ENCODE measurements at regions not wholly inside any gene's neighbourhood (a gene's known extent, or its start where the extent isn't known, plus 50 kb on each side); places are given as distances from the start of the nearest gene placed in this dataset.

DNA sequence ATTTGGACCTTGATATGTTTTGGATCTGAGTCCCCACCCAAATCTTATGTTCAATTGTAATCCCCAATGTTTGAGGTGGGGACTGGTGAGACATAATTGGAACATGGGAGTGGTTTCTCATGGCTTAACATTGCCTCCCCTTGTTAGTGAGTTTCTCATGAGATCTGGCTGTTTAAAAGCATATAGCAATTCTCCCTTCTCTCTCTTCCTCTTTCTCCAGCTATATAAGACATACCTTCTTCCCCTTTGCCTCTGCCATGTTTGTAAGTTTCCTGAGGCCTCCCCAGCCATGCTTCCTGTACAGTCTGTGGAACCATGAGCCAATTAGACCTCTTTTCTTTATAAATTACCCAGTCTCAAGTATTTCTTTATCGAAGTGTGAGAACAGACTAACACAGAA lies 692.4 kb downstream of the KCNT2 start:
- no peak overlapping the region for H3K4me2 ChIP-seq (ENCODE audit: low read length)
- no peaks in the 10 kb centered on the region for H3K9me2 ChIP-seq (replicated peaks; ENCODE audit: control insufficient read depth, low read length)
- H3K9me3 ChIP-seq (ENCODE audit: control insufficient read depth, insufficient read depth, low read length) = no peaks in the 10 kb centered on the region
- H3K4me1 ChIP-seq (ENCODE audit: control insufficient read depth, low read length) = no peaks in the 10 kb centered on the region
- H3K27me3 ChIP-seq (ENCODE audit: control insufficient read depth, low read length) = no peaks in the 10 kb centered on the region
- no peak for TF ChIP-seq EZH2phosphoT487 (IDR thresholded peaks at IDR 0.05; ENCODE audit: borderline replicate concordance, low read length)
- TF ChIP-seq, protein P1, sequence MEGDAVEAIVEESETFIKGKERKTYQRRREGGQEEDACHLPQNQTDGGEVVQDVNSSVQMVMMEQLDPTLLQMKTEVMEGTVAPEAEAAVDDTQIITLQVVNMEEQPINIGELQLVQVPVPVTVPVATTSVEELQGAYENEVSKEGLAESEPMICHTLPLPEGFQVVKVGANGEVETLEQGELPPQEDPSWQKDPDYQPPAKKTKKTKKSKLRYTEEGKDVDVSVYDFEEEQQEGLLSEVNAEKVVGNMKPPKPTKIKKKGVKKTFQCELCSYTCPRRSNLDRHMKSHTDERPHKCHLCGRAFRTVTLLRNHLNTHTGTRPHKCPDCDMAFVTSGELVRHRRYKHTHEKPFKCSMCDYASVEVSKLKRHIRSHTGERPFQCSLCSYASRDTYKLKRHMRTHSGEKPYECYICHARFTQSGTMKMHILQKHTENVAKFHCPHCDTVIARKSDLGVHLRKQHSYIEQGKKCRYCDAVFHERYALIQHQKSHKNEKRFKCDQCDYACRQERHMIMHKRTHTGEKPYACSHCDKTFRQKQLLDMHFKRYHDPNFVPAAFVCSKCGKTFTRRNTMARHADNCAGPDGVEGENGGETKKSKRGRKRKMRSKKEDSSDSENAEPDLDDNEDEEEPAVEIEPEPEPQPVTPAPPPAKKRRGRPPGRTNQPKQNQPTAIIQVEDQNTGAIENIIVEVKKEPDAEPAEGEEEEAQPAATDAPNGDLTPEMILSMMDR (IDR thresholded peaks at IDR 0.05; ENCODE audit: low read depth, low read length, poor library complexity, severe bottlenecking) = no peak
- H3K27ac ChIP-seq (ENCODE audit: low read depth, low read length) = no peak overlapping the region
- no peak overlapping the region for H3K4me3 ChIP-seq (ENCODE audit: low read length)
- no peaks in the 10 kb centered on the region for H3K36me3 ChIP-seq (ENCODE audit: control insufficient read depth, low read length)
- no peaks in the 10 kb centered on the region for H3F3A ChIP-seq (ENCODE audit: control insufficient read depth, insufficient read depth)
- H3K79me2 ChIP-seq (ENCODE audit: control insufficient read depth, low read length) = no peaks in the 10 kb centered on the region
- H4K20me1 ChIP-seq (ENCODE audit: control insufficient read depth, insufficient read depth, low read depth, low read length) = no peaks in the 10 kb centered on the region

DNA sequence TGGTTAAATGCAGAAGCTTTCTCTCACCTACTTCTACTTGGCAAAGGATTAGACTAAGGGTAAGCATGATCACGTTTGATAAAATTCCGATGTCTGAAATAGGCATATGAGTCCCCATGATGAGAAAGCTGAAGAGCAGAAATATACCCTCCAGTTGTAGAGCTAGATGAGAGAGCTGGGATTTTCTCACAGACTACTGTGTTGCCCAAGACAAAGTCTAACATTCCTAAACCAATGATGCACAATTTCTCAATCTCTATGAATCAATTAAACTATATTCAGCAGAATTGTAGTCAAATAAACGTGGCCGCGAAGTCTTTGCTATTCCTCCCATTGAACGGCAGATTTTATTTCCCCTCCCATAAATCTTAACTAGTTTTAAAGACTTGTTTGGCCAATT lies 699.2 kb downstream of the KCNT2 start:
- H3K36me3 ChIP-seq (ENCODE audit: control insufficient read depth, low read length) = no peaks in the 10 kb centered on the region
- H3K79me2 ChIP-seq (ENCODE audit: control insufficient read depth, low read length) = no peaks in the 10 kb centered on the region
- H4K20me1 ChIP-seq (ENCODE audit: control insufficient read depth, insufficient read depth, low read depth, low read length) = no peaks in the 10 kb centered on the region
- H3K9me2 ChIP-seq (replicated peaks; ENCODE audit: control insufficient read depth, low read length) = no peaks in the 10 kb centered on the region
- no peak overlapping the region for H3K4me3 ChIP-seq (ENCODE audit: low read length)
- no peak overlapping the region for H3K4me2 ChIP-seq (ENCODE audit: low read length)
- TF ChIP-seq, protein P1 (IDR thresholded peaks at IDR 0.05; ENCODE audit: low read depth, low read length, poor library complexity, severe bottlenecking) = no peak
- no peak for TF ChIP-seq EZH2phosphoT487 (IDR thresholded peaks at IDR 0.05; ENCODE audit: borderline replicate concordance, low read length)
- no peak overlapping the region for H3K27ac ChIP-seq (ENCODE audit: low read depth, low read length)
- no peaks in the 10 kb centered on the region for H3K4me1 ChIP-seq (ENCODE audit: control insufficient read depth, low read length)
- no peaks in the 10 kb centered on the region for H3F3A ChIP-seq (ENCODE audit: control insufficient read depth, insufficient read depth)
- no peaks in the 10 kb centered on the region for H3K27me3 ChIP-seq (ENCODE audit: control insufficient read depth, low read length)
- H3K9me3 ChIP-seq (ENCODE audit: control insufficient read depth, insufficient read depth, low read length) = no peaks in the 10 kb centered on the region

DNA sequence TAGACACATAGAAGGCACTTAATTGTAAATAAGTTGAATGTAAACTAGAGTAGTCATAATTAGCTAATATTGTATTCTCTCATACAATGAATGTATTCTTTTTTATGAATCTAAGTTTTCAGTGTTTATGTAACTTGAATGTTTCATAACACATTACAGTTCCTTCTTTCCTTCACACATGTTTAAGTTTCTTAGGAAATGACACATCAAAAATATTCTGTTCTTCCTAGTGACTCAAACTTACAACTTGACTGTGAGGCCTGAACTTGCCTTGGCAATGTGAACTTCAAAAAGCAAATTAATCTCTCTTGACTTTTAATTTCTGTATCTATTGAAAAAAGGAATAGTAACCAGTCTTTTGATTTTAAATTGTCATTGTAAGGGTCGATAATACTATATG lies 700.1 kb downstream of the KCNT2 start:
- Histone ChIP-seq H3K4me2 (ENCODE audit: low read length) (no peak overlapping the region), H3K79me2 (ENCODE audit: control insufficient read depth, low read length) (no peaks in the 10 kb centered on the region), H3K36me3 (ENCODE audit: control insufficient read depth, low read length) (no peaks in the 10 kb centered on the region), H3K27me3 (ENCODE audit: control insufficient read depth, low read length) (no peaks in the 10 kb centered on the region), H3K4me3 (ENCODE audit: low read length) (no peak overlapping the region), H3K9me2 (replicated peaks; ENCODE audit: control insufficient read depth, low read length) (no peaks in the 10 kb centered on the region), H3K27ac (ENCODE audit: low read depth, low read length) (no peak overlapping the region), H3K9me3 (ENCODE audit: control insufficient read depth, insufficient read depth, low read length) (no peaks in the 10 kb centered on the region), H4K20me1 (ENCODE audit: control insufficient read depth, insufficient read depth, low read depth, low read length) (no peaks in the 10 kb centered on the region), H3F3A (ENCODE audit: control insufficient read depth, insufficient read depth) (no peaks in the 10 kb centered on the region), H3K4me1 (ENCODE audit: control insufficient read depth, low read length) (no peaks in the 10 kb centered on the region)
- TF ChIP-seq, protein P1 (IDR thresholded peaks at IDR 0.05; ENCODE audit: low read depth, low read length, poor library complexity, severe bottlenecking) = no peak
- no peak for TF ChIP-seq EZH2phosphoT487 (IDR thresholded peaks at IDR 0.05; ENCODE audit: borderline replicate concordance, low read length)

DNA sequence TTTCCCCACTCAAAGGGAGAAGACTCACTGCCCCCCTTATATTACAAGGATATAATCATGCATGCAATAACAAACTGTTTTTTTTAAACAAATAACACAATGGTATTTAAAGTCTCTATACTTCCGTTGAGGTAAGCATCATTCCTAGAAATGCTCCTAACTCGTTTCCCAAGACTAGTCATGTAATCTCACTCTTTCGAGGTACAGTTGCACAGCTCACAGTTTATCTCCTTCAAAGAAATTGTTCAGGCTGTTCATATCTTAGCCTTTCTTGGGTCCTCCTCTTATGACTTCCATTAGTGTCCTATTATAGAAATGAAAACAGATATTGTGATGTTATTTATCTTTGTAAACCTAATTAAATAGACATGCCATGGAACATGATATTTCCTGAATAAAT lies 705.0 kb downstream of the KCNT2 start:
- H3K4me1 ChIP-seq (ENCODE audit: control insufficient read depth, low read length) = no peaks in the 10 kb centered on the region
- no peak overlapping the region for H3K4me3 ChIP-seq (ENCODE audit: low read length)
- H3K4me2 ChIP-seq (ENCODE audit: low read length) = no peak overlapping the region
- no peaks in the 10 kb centered on the region for H3K27me3 ChIP-seq (ENCODE audit: control insufficient read depth, low read length)
- no peaks in the 10 kb centered on the region for H3K9me3 ChIP-seq (ENCODE audit: control insufficient read depth, insufficient read depth, low read length)
- no peak overlapping the region for H3K27ac ChIP-seq (ENCODE audit: low read depth, low read length)
- no peaks in the 10 kb centered on the region for H4K20me1 ChIP-seq (ENCODE audit: control insufficient read depth, insufficient read depth, low read depth, low read length)
- TF ChIP-seq, protein P1 (IDR thresholded peaks at IDR 0.05; ENCODE audit: low read depth, low read length, poor library complexity, severe bottlenecking) = no peak
- no peak for TF ChIP-seq EZH2phosphoT487 (IDR thresholded peaks at IDR 0.05; ENCODE audit: borderline replicate concordance, low read length)
- no peaks in the 10 kb centered on the region for H3F3A ChIP-seq (ENCODE audit: control insufficient read depth, insufficient read depth)
- H3K9me2 ChIP-seq (replicated peaks; ENCODE audit: control insufficient read depth, low read length) = no peaks in the 10 kb centered on the region
- no peaks in the 10 kb centered on the region for H3K36me3 ChIP-seq (ENCODE audit: control insufficient read depth, low read length)
- no peaks in the 10 kb centered on the region for H3K79me2 ChIP-seq (ENCODE audit: control insufficient read depth, low read length)
